ENCODE measurements at regions not wholly inside any gene's neighbourhood (a gene's known extent, or its start where the extent isn't known, plus 50 kb on each side); places are given as distances from the start of the nearest gene placed in this dataset.

GRCh38 chr7:124089621-124090020 lies 56.8 kb upstream of the TMEM229A start:
- H2BK120ac ChIP-seq (ENCODE audit: low read depth, low read length, poor library complexity, severe bottlenecking): no peak overlapping the region
- no peaks in the 10 kb centered on the region for H3K27me3 ChIP-seq (ENCODE audit: insufficient read depth, low read length)
- H2BK5ac ChIP-seq (ENCODE audit: insufficient read length, low read length): no peak overlapping the region
- H4K91ac ChIP-seq (ENCODE audit: insufficient read length, low read depth, low read length): no peak overlapping the region
- no peaks in the 10 kb centered on the region for H3K79me2 ChIP-seq (ENCODE audit: insufficient read depth, low read length)
- H3K9ac ChIP-seq (ENCODE audit: extremely low read depth, insufficient read length, low read length): no peak overlapping the region
- Mint-ChIP-seq H3K4me3 (no peak overlapping the region), H3K4me1 (no peaks in the 10 kb centered on the region), H3K9me3 (no peaks in the 10 kb centered on the region), H3K27ac (peak overlapping the region in 1 of 3 experiments; percentile 63; a peak in 1 of 7 replicates), H3K27me3 (ENCODE audit: low read depth) (no peaks in the 10 kb centered on the region), H3K36me3 (ENCODE audit: insufficient read depth in 1 of 3, low read depth in 3 of 3) (no peaks in the 10 kb centered on the region)
- H3K27ac ChIP-seq (ENCODE audit: insufficient read length, low read depth, low read length): no peak overlapping the region
- no peak overlapping the region for H3K23ac ChIP-seq (ENCODE audit: insufficient read length, low read depth, low read length)
- no peak for TF ChIP-seq CTCF (conservative IDR thresholded peaks at IDR 0.05)
- no peak overlapping the region for H4K8ac ChIP-seq (replicated peaks; ENCODE audit: insufficient read length, low read depth, low read length)
- no peak overlapping the region for H3K14ac ChIP-seq (ENCODE audit: insufficient read depth, low read length)
- DNase-seq: no peak
- H2AFZ ChIP-seq (ENCODE audit: low read length): no peak overlapping the region
- H2BK15ac ChIP-seq (ENCODE audit: low read depth, low read length): no peak overlapping the region
- no peak overlapping the region for H2BK20ac ChIP-seq (ENCODE audit: low read depth, low read length, poor library complexity, severe bottlenecking)
- H3K9me3 ChIP-seq (ENCODE audit: control insufficient read depth, low read depth, low read length): no peaks in the 10 kb centered on the region
- no peak overlapping the region for H3K56ac ChIP-seq (ENCODE audit: insufficient read length, low read depth, low read length)
- H3K4ac ChIP-seq (ENCODE audit: low read depth, low read length): no peak overlapping the region
- no peaks in the 10 kb centered on the region for H3K79me1 ChIP-seq (ENCODE audit: insufficient read depth, low read depth, low read length, poor library complexity, severe bottlenecking)
- H2AK5ac ChIP-seq (ENCODE audit: insufficient read length, low read length): no peak overlapping the region
- H3K4me2 ChIP-seq (ENCODE audit: insufficient read depth, insufficient read length, low read length): no peak overlapping the region
- no peak overlapping the region for H2BK12ac ChIP-seq (ENCODE audit: insufficient read length, low read depth, low read length)
- H3K23me2 ChIP-seq (ENCODE audit: insufficient read length, low read depth, low read length, poor library complexity, severe bottlenecking): no peaks in the 10 kb centered on the region
- WGBS (ENCODE audit: extremely low coverage, insufficient read length, low lambda C conversion rate): no CpG with 5 or more reads among the region's 2 CpGs
- H3K18ac ChIP-seq (ENCODE audit: insufficient read length, low read depth, low read length): no peak overlapping the region
- H4K5ac ChIP-seq (ENCODE audit: insufficient read length, low read depth, low read length): no peak overlapping the region
- H4K20me1 ChIP-seq (ENCODE audit: control insufficient read depth, insufficient read depth, insufficient read length): no peaks in the 10 kb centered on the region
- no peaks in the 10 kb centered on the region for H3K4me1 ChIP-seq (ENCODE audit: insufficient read depth, low read length)
- H3T11ph ChIP-seq (ENCODE audit: low read length): no peak overlapping the region

Measured in H9 (cell line).